Astrocyte (in vitro differentiated cells and primary cell): ENCODE measurements at regions not wholly inside any gene's neighbourhood (a gene's known extent, or its start where the extent isn't known, plus 50 kb on each side); places are given as distances from the start of the nearest gene placed in this dataset.
"Not testable (repeated sequence)": the region's sequence is repeated elsewhere in the genome, so short reads cannot be mapped to it uniquely, and the experiment has no call there.

Experiments used
- CTCF ChIP-seq: IDR thresholded peaks from 2 replicates; pipeline ENCODE4 v1.5.1; 2011; ENCODE audit warnings: low read depth, mild to moderate bottlenecking, inconsistent platforms, low read length, moderate library complexity; ENCODE audit not compliant: insufficient read depth
- EZH2 ChIP-seq: IDR thresholded peaks from 2 replicates; pipeline ENCODE4 v1.6.1; 2012; ENCODE audit warnings: mild to moderate bottlenecking, low read length, inconsistent platforms; ENCODE audit not compliant: insufficient read depth

- TF ChIP-seq CTCF, EZH2: not testable (repeated sequence)
These were observed 182.4 kb upstream of the SMLR1 start for GRCh38 chr6:130644769-130645168.
